ENCODE measurements at regions not wholly inside any gene's neighbourhood (a gene's known extent, or its start where the extent isn't known, plus 50 kb on each side); places are given as distances from the start of the nearest gene placed in this dataset.

GRCh38 chr7:115763347-115763746, 267.2 kb downstream of the TFEC start:
- Mint-ChIP-seq H3K27ac (no peak overlapping the region), H3K27me3 (no peaks in the 10 kb centered on the region), H3K36me3 (ENCODE audit: low read depth) (no peaks in the 10 kb centered on the region), H3K9me3 (no peaks in the 10 kb centered on the region), H3K4me1 (ENCODE audit: low read depth) (no peaks in the 10 kb centered on the region), H3K4me3 (no peak overlapping the region)
- intact Hi-C loops (cut with micrococcal nuclease) = no loop called here

GRCh38 chr7:115758025-115758424, 272.5 kb downstream of the TFEC start:
- Mint-ChIP-seq H3K9me3 (no peaks in the 10 kb centered on the region), H3K27ac (no peak overlapping the region), H3K27me3 (no peaks in the 10 kb centered on the region), H3K36me3 (ENCODE audit: low read depth) (no peaks in the 10 kb centered on the region), H3K4me1 (ENCODE audit: low read depth) (no peaks in the 10 kb centered on the region), H3K4me3 (no peak overlapping the region)
- intact Hi-C loops (cut with micrococcal nuclease) = no loop called here

GRCh38 chr7:115754226-115754625, 276.3 kb downstream of the TFEC start:
- Mint-ChIP-seq H3K27me3 (no peaks in the 10 kb centered on the region), H3K36me3 (ENCODE audit: low read depth) (no peaks in the 10 kb centered on the region), H3K9me3 (no peaks in the 10 kb centered on the region), H3K4me1 (ENCODE audit: low read depth) (no peaks in the 10 kb centered on the region), H3K27ac (no peak overlapping the region), H3K4me3 (no peak overlapping the region)
- intact Hi-C loops (cut with micrococcal nuclease) = no loop called here

- intact Hi-C loops (cut with micrococcal nuclease) = no loop called here
- Mint-ChIP-seq H3K9me3 (no peaks in the 10 kb centered on the region), H3K27ac (no peak overlapping the region), H3K4me1 (ENCODE audit: low read depth) (no peaks in the 10 kb centered on the region), H3K4me3 (no peak overlapping the region), H3K27me3 (no peaks in the 10 kb centered on the region), H3K36me3 (ENCODE audit: low read depth) (no peaks in the 10 kb centered on the region)
Measured at GRCh38 chr7:115749924-115750323, 280.6 kb downstream of the TFEC start.

GRCh38 chr7:115748123-115748738, 282.3 kb downstream of the TFEC start:
- Mint-ChIP-seq H3K4me3 (no peak overlapping the region), H3K27me3 (no peaks in the 10 kb centered on the region), H3K36me3 (ENCODE audit: low read depth) (no peaks in the 10 kb centered on the region), H3K9me3 (no peaks in the 10 kb centered on the region), H3K27ac (no peak overlapping the region), H3K4me1 (ENCODE audit: low read depth) (no peaks in the 10 kb centered on the region)
- intact Hi-C loops (cut with micrococcal nuclease) = no loop called here

- Mint-ChIP-seq H3K4me3 (no peak overlapping the region), H3K9me3 (no peaks in the 10 kb centered on the region), H3K4me1 (ENCODE audit: low read depth) (no peaks in the 10 kb centered on the region), H3K27me3 (no peaks in the 10 kb centered on the region), H3K27ac (no peak overlapping the region), H3K36me3 (ENCODE audit: low read depth) (no peaks in the 10 kb centered on the region)
- intact Hi-C loops (cut with micrococcal nuclease) = no loop called here
Measured at GRCh38 chr7:115747174-115747573, 283.4 kb downstream of the TFEC start.

- Mint-ChIP-seq H3K9me3 (no peaks in the 10 kb centered on the region), H3K36me3 (ENCODE audit: low read depth) (no peaks in the 10 kb centered on the region), H3K27ac (no peak overlapping the region), H3K4me3 (no peak overlapping the region), H3K27me3 (no peaks in the 10 kb centered on the region), H3K4me1 (ENCODE audit: low read depth) (no peaks in the 10 kb centered on the region)
- intact Hi-C loops (cut with micrococcal nuclease) = no loop called here
Measured at GRCh38 chr7:115740043-115740442, 290.5 kb downstream of the TFEC start.

- no peaks in the 10 kb centered on the region for H3K36me3 Mint-ChIP-seq (ENCODE audit: low read depth)
- H3K9me3 Mint-ChIP-seq = no peaks in the 10 kb centered on the region
- H3K4me1 Mint-ChIP-seq (ENCODE audit: low read depth) = no peaks in the 10 kb centered on the region
Measured at GRCh38 chr7:115734641-115735040, 295.9 kb downstream of the TFEC start.

GRCh38 chr7:115731796-115732471, 298.6 kb downstream of the TFEC start:
- Mint-ChIP-seq H3K9me3 (no peaks in the 10 kb centered on the region), H3K4me1 (ENCODE audit: low read depth) (no peaks in the 10 kb centered on the region)
- intact Hi-C loops (cut with micrococcal nuclease) = no loop called here

More at GRCh38 chr7:115734641-115735040, 295.9 kb downstream of the TFEC start:
- H3K4me3 Mint-ChIP-seq = no peak overlapping the region
- no peak overlapping the region for H3K27ac Mint-ChIP-seq
- no peaks in the 10 kb centered on the region for H3K27me3 Mint-ChIP-seq
- intact Hi-C loops (cut with micrococcal nuclease) = no loop called here

GRCh38 chr7:115728518-115728917, 302.0 kb downstream of the TFEC start:
- Mint-ChIP-seq H3K4me3 (no peak overlapping the region), H3K9me3 (no peaks in the 10 kb centered on the region), H3K4me1 (ENCODE audit: low read depth) (no peaks in the 10 kb centered on the region), H3K27ac (no peak overlapping the region), H3K36me3 (ENCODE audit: low read depth) (no peaks in the 10 kb centered on the region), H3K27me3 (no peaks in the 10 kb centered on the region)
- intact Hi-C loops (cut with micrococcal nuclease) = no loop called here

More at GRCh38 chr7:115731796-115732471, 298.6 kb downstream of the TFEC start:
- Mint-ChIP-seq H3K4me3 (no peak overlapping the region), H3K27ac (no peak overlapping the region), H3K36me3 (ENCODE audit: low read depth) (no peaks in the 10 kb centered on the region), H3K27me3 (no peaks in the 10 kb centered on the region)

GRCh38 chr7:115724400-115725056, 306.0 kb downstream of the TFEC start:
- Mint-ChIP-seq H3K27ac (no peak overlapping the region), H3K4me3 (no peak overlapping the region), H3K4me1 (ENCODE audit: low read depth) (no peaks in the 10 kb centered on the region), H3K9me3 (no peaks in the 10 kb centered on the region), H3K27me3 (no peaks in the 10 kb centered on the region), H3K36me3 (ENCODE audit: low read depth) (no peaks in the 10 kb centered on the region)
- intact Hi-C loops (cut with micrococcal nuclease) = no loop called here

GRCh38 chr7:115722302-115722977, 308.1 kb downstream of the TFEC start:
- H3K36me3 Mint-ChIP-seq (ENCODE audit: low read depth) = no peaks in the 10 kb centered on the region
- no peak overlapping the region for H3K4me3 Mint-ChIP-seq
- no peaks in the 10 kb centered on the region for H3K9me3 Mint-ChIP-seq
- intact Hi-C loops (cut with micrococcal nuclease) = no loop called here
- no peaks in the 10 kb centered on the region for H3K4me1 Mint-ChIP-seq (ENCODE audit: low read depth)
- H3K27ac Mint-ChIP-seq = no peak overlapping the region
- H3K27me3 Mint-ChIP-seq = no peaks in the 10 kb centered on the region

GRCh38 chr7:115721293-115722217, 309.0 kb downstream of the TFEC start:
- no peaks in the 10 kb centered on the region for H3K27me3 Mint-ChIP-seq
- no peaks in the 10 kb centered on the region for H3K9me3 Mint-ChIP-seq
- no peak overlapping the region for H3K4me3 Mint-ChIP-seq
- H3K27ac Mint-ChIP-seq = no peak overlapping the region
- no peaks in the 10 kb centered on the region for H3K4me1 Mint-ChIP-seq (ENCODE audit: low read depth)
- intact Hi-C loops (cut with micrococcal nuclease) = no loop called here
- H3K36me3 Mint-ChIP-seq (ENCODE audit: low read depth) = no peaks in the 10 kb centered on the region

Data from dendritic cell treated with granulocyte-macrophage colony-stimulating factor and Interleukin-4, amounts not matched to agents 40 ng/mL and 50 ng/mL, for 4 days (primary cell).